ENCODE measurements at regions not wholly inside any gene's neighbourhood (a gene's known extent, or its start where the extent isn't known, plus 50 kb on each side); places are given as distances from the start of the nearest gene placed in this dataset.

GRCh38 chr6:14550410-14550809 is 432.8 kb downstream of the CD83 start:
- no peaks in the 10 kb centered on the region for H3K27me3 ChIP-seq (ENCODE audit: insufficient read depth)
- no peak overlapping the region for H3K27ac ChIP-seq (ENCODE audit: low read depth in 2 of 2, low read length in 1 of 2)
- H3K36me3 ChIP-seq (replicated peaks in 1 of 2; ENCODE audit: control insufficient read depth in 1 of 2, insufficient read depth in 2 of 2, low read length in 1 of 2): no peaks in the 10 kb centered on the region
- DNase-seq: no peak
- no peak overlapping the region for H2AFZ ChIP-seq (ENCODE audit: low read depth)
- H3K79me2 ChIP-seq (ENCODE audit: insufficient read depth): no peaks in the 10 kb centered on the region
- no peaks in the 10 kb centered on the region for H4K20me1 ChIP-seq (ENCODE audit: insufficient read depth)
- H3K9me2 ChIP-seq: no peaks in the 10 kb centered on the region
- no peak overlapping the region for H3K9ac ChIP-seq
- CTCF ChIA-PET: interaction anchor here (0.7 to 0.8 kb wide), 2 partner anchors 16 to 339 kb away, joined by 3 to 4 read pairs; no protein-coding TSS in a partner anchor
- H3K4me2 ChIP-seq: no peak overlapping the region
- H3K4me1 ChIP-seq (ENCODE audit: control insufficient read depth in 1 of 2, insufficient read depth in 2 of 2, low read depth in 1 of 2, low read length in 1 of 2): no peaks in the 10 kb centered on the region
- POLR2A ChIA-PET: no interaction called here
- no peaks in the 10 kb centered on the region for H3F3A ChIP-seq (replicated peaks; ENCODE audit: insufficient read depth)
- WGBS (ENCODE audit: low lambda C conversion rate): 90% methylated on average over 3 of the region's 3 CpGs
- H3K4me3 ChIP-seq (ENCODE audit: low read depth in 2 of 2, low read length in 1 of 2): no peak overlapping the region
- no peaks in the 10 kb centered on the region for H3K9me3 ChIP-seq
- no peak for TF ChIP-seq CTCF (IDR thresholded peaks at IDR 0.05)
- TF ChIP-seq NRF1 (IDR thresholded peaks at IDR 0.05; ENCODE audit: low read depth, low read length): no peak
- no peak for TF ChIP-seq SIN3A (IDR thresholded peaks at IDR 0.05; ENCODE audit: borderline replicate concordance, low read depth, low read length)
- no peak for TF ChIP-seq MXI1 (IDR thresholded peaks at IDR 0.05; ENCODE audit: low read depth, low read length)
- TF ChIP-seq IRF3 (IDR thresholded peaks at IDR 0.05; ENCODE audit: low read depth, low read length): no peak
- no peak for TF ChIP-seq YY1 (IDR thresholded peaks at IDR 0.05; ENCODE audit: low read depth)
- TF ChIP-seq TEAD4 (IDR thresholded peaks at IDR 0.05; ENCODE audit: borderline replicate concordance, insufficient read depth): no peak
- TF ChIP-seq FOXM1 (IDR thresholded peaks at IDR 0.05; ENCODE audit: low read depth): no peak
- no peak for TF ChIP-seq TCF12 (IDR thresholded peaks at IDR 0.05)
- TF ChIP-seq USF1 (IDR thresholded peaks at IDR 0.05; ENCODE audit: borderline replicate concordance, low read depth): no peak
- no peak for TF ChIP-seq NFIC (IDR thresholded peaks at IDR 0.05; ENCODE audit: borderline replicate concordance)
- no peak for TF ChIP-seq SMC3 (IDR thresholded peaks at IDR 0.05; ENCODE audit: low read depth, low read length)
- TF ChIP-seq RFX5 (IDR thresholded peaks at IDR 0.05; ENCODE audit: low read length): no peak
- TF ChIP-seq GATA2 (CRISPR knock-in tag; IDR thresholded peaks at IDR 0.05): no peak
- no peak for TF ChIP-seq USF2 (IDR thresholded peaks at IDR 0.05; ENCODE audit: borderline replicate concordance, low read depth, low read length)
- TF ChIP-seq ELF1 (IDR thresholded peaks at IDR 0.05): no peak

Measured in SK-N-SH (cell line).